GM19455 (cell line): ENCODE measurements at regions not wholly inside any gene's neighbourhood (a gene's known extent, or its start where the extent isn't known, plus 50 kb on each side); places are given as distances from the start of the nearest gene placed in this dataset.

ENCODE experiments used
- ATAC-seq: cut with Tn5 transposase; IDR thresholded peaks from one replicate; pipeline ENCODE4 v1.9.1; 2021; ENCODE audit not compliant: unreplicated experiment

GRCh38 chr9:14433351-14434157, 119.6 kb upstream of the NFIB start:
- ATAC-seq = no peak

- no peak for ATAC-seq
These were observed 118.9 kb upstream of the NFIB start for GRCh38 chr9:14432666-14433350.

- ATAC-seq = no peak
These were observed 114.9 kb upstream of the NFIB start for GRCh38 chr9:14428781-14429230.

GRCh38 chr9:14427419-14427818, 113.5 kb upstream of the NFIB start:
- no peak for ATAC-seq

GRCh38 chr9:14424983-14425382, 111.0 kb upstream of the NFIB start:
- no peak for ATAC-seq

- no peak for ATAC-seq
These were observed 110.3 kb upstream of the NFIB start for GRCh38 chr9:14424289-14424688.

- ATAC-seq = no peak
These were observed 109.9 kb upstream of the NFIB start for GRCh38 chr9:14423815-14424261.

- no peak for ATAC-seq
These were observed 107.3 kb upstream of the NFIB start for GRCh38 chr9:14421291-14421690.

- no peak for ATAC-seq
These were observed 105.3 kb upstream of the NFIB start for GRCh38 chr9:14418941-14419937.

GRCh38 chr9:14418301-14418940, 104.5 kb upstream of the NFIB start:
- no peak for ATAC-seq

GRCh38 chr9:14417237-14417636, 103.3 kb upstream of the NFIB start:
- ATAC-seq = no peak

- no peak for ATAC-seq
These were observed 102.0 kb upstream of the NFIB start for GRCh38 chr9:14415947-14416346.

- ATAC-seq = no peak
These were observed 99.9 kb upstream of the NFIB start for GRCh38 chr9:14413812-14414211.

GRCh38 chr9:14412775-14413174, 98.8 kb upstream of the NFIB start:
- ATAC-seq = no peak

GRCh38 chr9:14406463-14406862, 92.5 kb upstream of the NFIB start:
- ATAC-seq = no peak

GRCh38 chr9:14405176-14405706, 91.3 kb upstream of the NFIB start:
- ATAC-seq = no peak

GRCh38 chr9:14403081-14403480, 89.1 kb upstream of the NFIB start:
- no peak for ATAC-seq

- no peak for ATAC-seq
These were observed 88.6 kb upstream of the NFIB start for GRCh38 chr9:14402583-14402982.

GRCh38 chr9:14401911-14402310, 88.0 kb upstream of the NFIB start:
- ATAC-seq = no peak

GRCh38 chr9:14400658-14400995, 86.7 kb upstream of the NFIB start:
- no peak for ATAC-seq
